ENCODE measurements at regions not wholly inside any gene's neighbourhood (a gene's known extent, or its start where the extent isn't known, plus 50 kb on each side); places are given as distances from the start of the nearest gene placed in this dataset.

DNA sequence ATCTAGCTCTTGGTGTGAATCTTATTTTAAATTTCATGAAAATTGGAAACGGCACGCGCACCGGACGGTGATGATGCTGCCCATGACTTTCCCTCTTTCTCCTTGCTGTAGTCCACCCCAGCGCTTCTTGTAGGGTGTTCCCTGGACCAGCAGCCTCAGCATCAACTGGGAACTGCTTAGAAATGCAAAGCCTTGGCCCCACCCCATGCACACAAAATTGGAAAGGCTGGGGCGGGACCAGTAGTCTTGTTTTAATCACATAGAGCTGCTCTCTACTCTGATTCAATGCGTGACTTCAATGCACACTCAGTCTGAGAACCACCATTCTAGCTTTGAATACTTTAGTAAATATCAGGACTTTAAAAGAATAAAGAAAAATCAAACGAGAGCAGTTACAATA is 427.1 kb downstream of the EFNB2 start:
- 84 to 88% methylated on average over 9 of the region's 9 CpGs for WGBS, 2 donors
- H3K36me3 ChIP-seq (replicated peaks in 1 of 2; ENCODE audit: insufficient read depth in 1 of 2, low read depth in 2 of 2): no peaks in the 10 kb centered on the region
- no peak overlapping the region for H3K4me3 ChIP-seq
- H3K4me1 ChIP-seq: no peaks in the 10 kb centered on the region
- no peaks in the 10 kb centered on the region for H3K9me3 ChIP-seq
- intact Hi-C loops (cut with DNase I): no loop called here
- no peaks in the 10 kb centered on the region for H3K27me3 ChIP-seq
- no peak for ATAC-seq
- no peak for TF ChIP-seq POLR2A (IDR thresholded peaks at IDR 0.05)
- TF ChIP-seq, protein P1, sequence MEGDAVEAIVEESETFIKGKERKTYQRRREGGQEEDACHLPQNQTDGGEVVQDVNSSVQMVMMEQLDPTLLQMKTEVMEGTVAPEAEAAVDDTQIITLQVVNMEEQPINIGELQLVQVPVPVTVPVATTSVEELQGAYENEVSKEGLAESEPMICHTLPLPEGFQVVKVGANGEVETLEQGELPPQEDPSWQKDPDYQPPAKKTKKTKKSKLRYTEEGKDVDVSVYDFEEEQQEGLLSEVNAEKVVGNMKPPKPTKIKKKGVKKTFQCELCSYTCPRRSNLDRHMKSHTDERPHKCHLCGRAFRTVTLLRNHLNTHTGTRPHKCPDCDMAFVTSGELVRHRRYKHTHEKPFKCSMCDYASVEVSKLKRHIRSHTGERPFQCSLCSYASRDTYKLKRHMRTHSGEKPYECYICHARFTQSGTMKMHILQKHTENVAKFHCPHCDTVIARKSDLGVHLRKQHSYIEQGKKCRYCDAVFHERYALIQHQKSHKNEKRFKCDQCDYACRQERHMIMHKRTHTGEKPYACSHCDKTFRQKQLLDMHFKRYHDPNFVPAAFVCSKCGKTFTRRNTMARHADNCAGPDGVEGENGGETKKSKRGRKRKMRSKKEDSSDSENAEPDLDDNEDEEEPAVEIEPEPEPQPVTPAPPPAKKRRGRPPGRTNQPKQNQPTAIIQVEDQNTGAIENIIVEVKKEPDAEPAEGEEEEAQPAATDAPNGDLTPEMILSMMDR (IDR thresholded peaks at IDR 0.05): no peak
- H3K27ac ChIP-seq: no peak overlapping the region
- DNase-seq: no peak

DNA sequence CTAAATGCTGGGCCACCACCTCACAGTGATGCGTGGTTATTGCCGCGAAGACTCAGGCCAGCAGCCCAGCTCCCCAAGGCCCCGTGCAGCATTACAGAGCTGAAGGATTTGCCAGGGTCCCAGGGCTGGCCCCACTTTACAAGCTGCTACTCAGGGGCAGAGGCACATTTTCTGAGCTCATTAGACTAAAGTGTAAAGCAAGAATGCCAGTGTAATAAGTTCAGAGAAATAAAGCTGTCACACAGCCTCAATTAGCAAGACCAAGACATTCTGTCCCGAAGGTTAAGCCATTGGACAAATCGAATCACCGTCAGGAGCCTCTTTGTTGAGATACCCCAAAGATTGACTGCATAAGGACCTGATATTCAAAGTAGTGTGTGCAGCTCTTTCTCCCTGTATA is 428.4 kb downstream of the EFNB2 start:
- no peaks in the 10 kb centered on the region for H3K27me3 ChIP-seq
- WGBS, 2 donors: 89 to 95% methylated on average over 6 to 7 of the region's 7 CpGs
- no peaks in the 10 kb centered on the region for H3K9me3 ChIP-seq
- no peak for DNase-seq
- intact Hi-C loops (cut with DNase I): no loop called here
- TF ChIP-seq POLR2A (IDR thresholded peaks at IDR 0.05): no peak
- TF ChIP-seq, protein P1 (IDR thresholded peaks at IDR 0.05): no peak
- no peaks in the 10 kb centered on the region for H3K36me3 ChIP-seq (replicated peaks in 1 of 2; ENCODE audit: insufficient read depth in 1 of 2, low read depth in 2 of 2)
- no peak overlapping the region for H3K27ac ChIP-seq
- H3K4me1 ChIP-seq: no peaks in the 10 kb centered on the region
- no peak overlapping the region for H3K4me3 ChIP-seq
- ATAC-seq: no peak

DNA sequence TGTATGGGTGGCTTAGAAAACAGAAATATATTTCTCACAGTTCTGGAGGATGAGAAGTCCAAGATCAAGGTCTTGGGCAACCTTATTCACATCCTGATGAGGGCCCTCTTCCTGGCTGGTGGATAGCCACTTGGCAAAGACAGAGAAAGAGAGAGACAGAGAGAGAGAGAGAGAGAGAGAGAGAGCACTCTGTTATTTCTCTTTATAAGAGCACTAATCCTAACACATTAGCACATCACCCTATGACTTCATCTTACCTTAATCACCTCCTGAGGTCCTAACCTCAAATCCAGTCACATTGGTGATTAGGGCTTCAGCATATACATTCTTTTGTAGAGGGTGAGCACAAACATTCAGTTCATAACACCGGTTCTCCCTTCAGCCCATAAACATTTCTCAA is 430.3 kb downstream of the EFNB2 start:
- DNase-seq: no peak
- no peak overlapping the region for H3K27ac ChIP-seq
- H3K27me3 ChIP-seq: no peaks in the 10 kb centered on the region
- WGBS, 2 donors: 71 to 96% methylated on average over 1 of the region's 1 CpG
- intact Hi-C loops (cut with DNase I): no loop called here
- H3K9me3 ChIP-seq: no peaks in the 10 kb centered on the region
- no peak overlapping the region for H3K4me3 ChIP-seq
- TF ChIP-seq, protein P1 (IDR thresholded peaks at IDR 0.05): no peak
- no peak for TF ChIP-seq POLR2A (IDR thresholded peaks at IDR 0.05)
- ATAC-seq: no peak
- H3K36me3 ChIP-seq (replicated peaks in 1 of 2; ENCODE audit: insufficient read depth in 1 of 2, low read depth in 2 of 2): no peaks in the 10 kb centered on the region
- peaks cover 3% of the 10 kb centered on the region for H3K4me1 ChIP-seq

DNA sequence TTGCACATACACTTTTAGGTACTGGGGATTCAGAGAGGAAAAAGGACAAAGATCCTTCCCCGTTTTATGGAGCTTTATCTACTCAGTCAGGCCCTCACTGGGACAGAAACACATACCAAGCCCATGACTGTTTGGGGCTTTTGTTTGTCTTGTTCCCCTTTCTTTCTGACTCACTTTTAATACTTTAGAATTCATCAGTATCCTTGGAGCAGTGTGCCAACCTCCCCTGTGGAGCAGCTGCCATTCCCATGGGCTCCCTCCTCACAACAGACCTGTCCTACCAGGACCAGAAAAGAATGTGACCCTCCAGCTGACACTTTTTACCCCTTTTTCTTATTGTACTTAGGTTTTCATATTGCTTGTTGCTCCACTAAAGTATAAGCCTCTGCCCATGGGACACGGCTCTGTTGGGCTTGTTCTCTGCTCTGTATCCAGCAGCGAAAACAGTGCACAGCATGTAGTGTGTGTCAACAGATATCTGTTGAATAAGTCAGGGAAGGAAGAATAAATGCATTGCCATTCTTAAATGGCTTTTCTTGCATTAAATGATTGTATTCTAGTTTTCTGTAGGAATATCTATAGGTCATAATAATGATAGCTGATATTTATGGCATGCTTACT is 431.1 kb downstream of the EFNB2 start:
- DNase-seq: no peak
- ATAC-seq: no peak
- Histone ChIP-seq H3K27me3 (no peaks in the 10 kb centered on the region), H3K36me3 (replicated peaks in 1 of 2; ENCODE audit: insufficient read depth in 1 of 2, low read depth in 2 of 2) (no peaks in the 10 kb centered on the region), H3K27ac (no peak overlapping the region), H3K9me3 (no peaks in the 10 kb centered on the region), H3K4me1 (peaks cover 4% of the 10 kb centered on the region), H3K4me3 (no peak overlapping the region)
- TF ChIP-seq, protein P1 (IDR thresholded peaks at IDR 0.05): no peak
- no peak for TF ChIP-seq POLR2A (IDR thresholded peaks at IDR 0.05)
- WGBS, 2 donors: 77 to 87% methylated on average over 3 of the region's 3 CpGs
- intact Hi-C loops (cut with DNase I): no loop called here

DNA sequence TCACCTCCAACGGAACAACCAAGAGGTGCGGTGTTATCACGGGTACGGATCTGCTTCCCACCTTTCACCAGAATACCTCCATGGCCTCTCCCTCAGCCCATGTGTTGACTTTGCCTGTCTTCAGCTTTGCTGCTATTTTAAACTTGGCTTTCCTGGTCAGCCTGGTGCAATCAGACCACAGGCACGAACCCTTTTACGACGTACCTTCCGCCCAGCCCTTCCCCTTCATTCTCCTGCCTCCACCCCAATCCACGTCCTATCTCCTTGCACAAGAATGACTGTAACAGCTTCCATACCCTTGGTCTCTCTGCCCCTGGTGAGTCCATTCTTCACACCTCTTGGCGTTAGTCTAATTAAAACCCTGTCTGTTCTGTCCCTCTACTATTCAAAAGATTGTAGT is 431.7 kb downstream of the EFNB2 start:
- 84 to 87% methylated on average over 10 of the region's 10 CpGs for whole genome bisulfite sequencing, 2 donors
- Histone ChIP-seq H3K9me3 (no peaks in the 10 kb centered on the region), H3K4me3 (no peak overlapping the region), H3K4me1 (peaks cover 4% of the 10 kb centered on the region), H3K36me3 (replicated peaks in 1 of 2; ENCODE audit: insufficient read depth in 1 of 2, low read depth in 2 of 2) (no peaks in the 10 kb centered on the region), H3K27ac (no peak overlapping the region), H3K27me3 (no peaks in the 10 kb centered on the region)
- TF ChIP-seq, protein P1 (IDR thresholded peaks at IDR 0.05): no peak
- no peak for TF ChIP-seq POLR2A (IDR thresholded peaks at IDR 0.05)
- DNase-seq (no peak), ATAC-seq (no peak)
- intact Hi-C loops (cut with DNase I): no loop called here
